Calu3 (cell line): ENCODE measurements at regions not wholly inside any gene's neighbourhood (a gene's known extent, or its start where the extent isn't known, plus 50 kb on each side); places are given as distances from the start of the nearest gene placed in this dataset.

Experiments
- BruUV-seq: library from RNA; stranded (reverse); fragments of 400-500 nt; replicated peaks from 2 replicates; lab custom pipeline; 2021; lab: Mats Ljungman, UMichigan
- CTCF ChIA-PET: fragments of 300-600 bp; sonication (Branson Sonifier 250); formaldehyde crosslinking; loops from one replicate; lab custom pipeline; 2022; ENCODE audit warnings: antibody characterized with exemption; lab: Charles Lee
- DNase-seq: peaks from one replicate; pipeline ENCODE4 v3.0.0; 2022
- H3K27ac Mint-ChIP-seq: one replicate; pipeline ENCODE4 v1.8.0; 2022; ENCODE audit warnings: mixed read lengths; ENCODE audit not compliant: unreplicated experiment
- H3K27me3 Mint-ChIP-seq: one replicate; pipeline ENCODE4 v1.8.0; 2022; ENCODE audit warnings: mixed read lengths; ENCODE audit not compliant: unreplicated experiment
- H3K36me3 Mint-ChIP-seq: one replicate; pipeline ENCODE4 v1.8.0; 2022; ENCODE audit warnings: mild to moderate bottlenecking, moderate library complexity, mixed read lengths; ENCODE audit not compliant: insufficient read depth, unreplicated experiment
- H3K4me1 Mint-ChIP-seq: one replicate; pipeline ENCODE4 v1.8.0; 2022; ENCODE audit warnings: mild to moderate bottlenecking, low read depth, mixed read lengths; ENCODE audit not compliant: unreplicated experiment
- H3K4me3 Mint-ChIP-seq: one replicate; pipeline ENCODE4 v1.8.0; 2022; ENCODE audit warnings: mild to moderate bottlenecking, low read depth, moderate library complexity, mixed read lengths; ENCODE audit not compliant: unreplicated experiment
- H3K9me3 Mint-ChIP-seq: one replicate; pipeline ENCODE4 v1.8.0; 2022; ENCODE audit warnings: low read depth, mixed read lengths; ENCODE audit not compliant: unreplicated experiment
- CTCF ChIP-seq: fragments of 200-600 bp; IDR thresholded peaks from one replicate; pipeline ENCODE4 v1.8.0; 2022; ENCODE audit warnings: antibody characterized with exemption; ENCODE audit not compliant: unreplicated experiment
- intact Hi-C: fragments of 100-400 bp; cut with micrococcal nuclease; formaldehyde crosslinking; loops from one replicate; pipeline ENCODE4 v1.10.0; 2022; ENCODE audit not compliant: unreplicated experiment

- Mint-ChIP-seq H3K4me3 (no peak overlapping the region), H3K27ac (no peak overlapping the region), H3K9me3 (no peaks in the 10 kb centered on the region), H3K36me3 (no peaks in the 10 kb centered on the region), H3K27me3 (no peaks in the 10 kb centered on the region), H3K4me1 (peaks cover 9% of the 10 kb centered on the region)
- CTCF ChIA-PET, result no interaction called here
- no peak for TF ChIP-seq CTCF
- no peak for DNase-seq
- intact Hi-C loops, result no loop called here
- no TSS peak for BruUV-seq
Observed at GRCh38 chr4:71201817-71202576, 136.8 kb upstream of the SLC4A4 start.

- no peak for TF ChIP-seq CTCF
- DNase-seq, result no peak
- intact Hi-C loops, result no loop called here
- Mint-ChIP-seq H3K4me3 (no peak overlapping the region), H3K27ac (no peak overlapping the region), H3K9me3 (no peaks in the 10 kb centered on the region), H3K27me3 (no peaks in the 10 kb centered on the region), H3K4me1 (peaks cover 9% of the 10 kb centered on the region), H3K36me3 (no peaks in the 10 kb centered on the region)
- CTCF ChIA-PET, result interaction anchor here (0.5 kb wide), 1 partner anchor 351 kb away, joined by 4 read pairs; no protein-coding TSS in a partner anchor
- BruUV-seq, result no TSS peak
Observed at GRCh38 chr4:71202705-71203104, 136.1 kb upstream of the SLC4A4 start.

GRCh38 chr4:71204056-71204455, 134.8 kb upstream of the SLC4A4 start:
- no TSS peak for BruUV-seq
- H3K27me3 Mint-ChIP-seq, result no peaks in the 10 kb centered on the region
- TF ChIP-seq CTCF, result no peak
- CTCF ChIA-PET, result no interaction called here
- no peaks in the 10 kb centered on the region for H3K36me3 Mint-ChIP-seq
- no peak overlapping the region for H3K4me3 Mint-ChIP-seq
- DNase-seq, result no peak
- H3K4me1 Mint-ChIP-seq, result peaks cover 13% of the 10 kb centered on the region
- H3K9me3 Mint-ChIP-seq, result no peaks in the 10 kb centered on the region
- intact Hi-C loops, result no loop called here
- H3K27ac Mint-ChIP-seq, result no peak overlapping the region

- H3K9me3 Mint-ChIP-seq, result no peaks in the 10 kb centered on the region
- CTCF ChIA-PET, result no interaction called here
- no peak for TF ChIP-seq CTCF
Observed at GRCh38 chr4:71206763-71207162, 132.1 kb upstream of the SLC4A4 start.

More at GRCh38 chr4:71206763-71207162, 132.1 kb upstream of the SLC4A4 start:
- no peak overlapping the region for H3K4me3 Mint-ChIP-seq
- BruUV-seq, result no TSS peak
- H3K27ac Mint-ChIP-seq, result no peak overlapping the region
- no peak for DNase-seq
- no peaks in the 10 kb centered on the region for H3K27me3 Mint-ChIP-seq
- no peaks in the 10 kb centered on the region for H3K36me3 Mint-ChIP-seq
- intact Hi-C loops, result no loop called here
- H3K4me1 Mint-ChIP-seq, result peaks cover 8% of the 10 kb centered on the region
